ENCODE measurements at regions not wholly inside any gene's neighbourhood (a gene's known extent, or its start where the extent isn't known, plus 50 kb on each side); places are given as distances from the start of the nearest gene placed in this dataset.

- TF ChIP-seq, protein P1, sequence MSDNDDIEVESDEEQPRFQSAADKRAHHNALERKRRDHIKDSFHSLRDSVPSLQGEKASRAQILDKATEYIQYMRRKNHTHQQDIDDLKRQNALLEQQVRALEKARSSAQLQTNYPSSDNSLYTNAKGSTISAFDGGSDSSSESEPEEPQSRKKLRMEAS (IDR thresholded peaks at IDR 0.05; ENCODE audit: insufficient read depth, insufficient read length), result no peak
- no peak for TF ChIP-seq EZH2 (IDR thresholded peaks at IDR 0.05; ENCODE audit: borderline replicate concordance, low read depth, low read length, severe bottlenecking)
- TF ChIP-seq, protein P2, sequence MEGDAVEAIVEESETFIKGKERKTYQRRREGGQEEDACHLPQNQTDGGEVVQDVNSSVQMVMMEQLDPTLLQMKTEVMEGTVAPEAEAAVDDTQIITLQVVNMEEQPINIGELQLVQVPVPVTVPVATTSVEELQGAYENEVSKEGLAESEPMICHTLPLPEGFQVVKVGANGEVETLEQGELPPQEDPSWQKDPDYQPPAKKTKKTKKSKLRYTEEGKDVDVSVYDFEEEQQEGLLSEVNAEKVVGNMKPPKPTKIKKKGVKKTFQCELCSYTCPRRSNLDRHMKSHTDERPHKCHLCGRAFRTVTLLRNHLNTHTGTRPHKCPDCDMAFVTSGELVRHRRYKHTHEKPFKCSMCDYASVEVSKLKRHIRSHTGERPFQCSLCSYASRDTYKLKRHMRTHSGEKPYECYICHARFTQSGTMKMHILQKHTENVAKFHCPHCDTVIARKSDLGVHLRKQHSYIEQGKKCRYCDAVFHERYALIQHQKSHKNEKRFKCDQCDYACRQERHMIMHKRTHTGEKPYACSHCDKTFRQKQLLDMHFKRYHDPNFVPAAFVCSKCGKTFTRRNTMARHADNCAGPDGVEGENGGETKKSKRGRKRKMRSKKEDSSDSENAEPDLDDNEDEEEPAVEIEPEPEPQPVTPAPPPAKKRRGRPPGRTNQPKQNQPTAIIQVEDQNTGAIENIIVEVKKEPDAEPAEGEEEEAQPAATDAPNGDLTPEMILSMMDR (IDR thresholded peaks at IDR 0.05; ENCODE audit: extremely low read depth in 1 of 2, insufficient read depth in 1 of 2, low read depth in 1 of 2, low read length in 2 of 2), result no peak
- TF ChIP-seq POLR2A (IDR thresholded peaks at IDR 0.05; ENCODE audit: low read depth, low read length), result no peak
- TF ChIP-seq POLR2AphosphoS5 (IDR thresholded peaks at IDR 0.05; ENCODE audit: insufficient read depth, low read depth, low read length), result no peak
- no peak for TF ChIP-seq MYC (IDR thresholded peaks at IDR 0.05; ENCODE audit: low read depth, low read length)
These were observed 555.4 kb upstream of the PITX2 start for GRCh38 chr4:111178231-111178630.

All from endothelial cell of umbilical vein (primary cell).